Muscle of back (tissue), 3 donors: ENCODE measurements at regions not wholly inside any gene's neighbourhood (a gene's known extent, or its start where the extent isn't known, plus 50 kb on each side); places are given as distances from the start of the nearest gene placed in this dataset.

Experiments
- DNase-seq, 3 donors: peaks; one replicate each; pipeline versions ENCODE4 v3.0.0 to v3.0.0-alpha.2; 2013

DNA sequence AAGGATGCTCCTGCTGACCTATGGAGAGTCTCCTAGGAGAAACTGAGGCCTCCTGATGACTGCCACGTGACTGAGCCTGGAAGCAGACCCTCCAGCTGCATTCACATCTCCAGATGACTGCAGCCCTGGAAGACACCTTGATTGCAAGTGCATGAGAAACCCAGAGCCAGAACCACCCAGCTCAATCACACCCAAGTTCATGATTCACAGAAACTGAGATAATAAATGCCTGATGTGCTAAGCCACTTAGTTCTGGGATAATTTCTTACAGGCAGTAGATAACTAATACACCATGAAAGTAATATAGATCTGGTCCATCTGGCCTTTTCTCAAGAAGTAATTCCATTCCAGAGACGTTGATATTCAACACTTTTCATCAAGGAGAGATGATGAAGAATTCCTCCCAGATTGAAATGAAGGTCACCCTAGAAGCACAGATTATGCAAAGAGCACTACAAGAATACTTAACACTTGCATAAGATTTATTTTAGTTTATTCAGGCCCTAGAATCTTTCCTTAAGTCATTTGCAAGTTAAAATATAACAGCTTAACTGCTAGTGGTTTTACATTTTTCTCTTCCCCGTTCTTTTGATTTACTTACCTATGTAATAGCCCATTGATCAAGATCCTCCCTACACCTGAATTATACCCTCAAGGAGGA lies 208.2 kb upstream of the INHBA start:
- peak in 1 of 3 donors; percentile 52 for DNase-seq

DNA sequence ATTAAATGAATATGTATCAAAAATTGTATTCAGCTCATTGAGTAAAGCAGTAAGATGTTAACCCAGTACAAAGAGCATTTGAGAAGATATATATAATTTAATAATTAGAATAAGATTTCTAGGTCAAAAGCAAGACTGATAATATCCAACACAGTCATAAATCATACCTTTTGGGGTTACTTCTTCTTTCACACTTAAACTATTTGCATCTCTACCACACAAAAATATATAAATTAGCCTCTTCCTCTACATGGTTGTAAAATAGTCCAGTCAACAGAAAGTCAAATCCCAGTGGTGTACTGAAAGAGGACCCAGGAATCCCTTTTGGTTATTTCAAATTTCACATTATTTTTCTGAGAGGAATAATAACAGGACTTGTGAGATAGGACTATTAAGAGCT lies 204.6 kb upstream of the INHBA start:
- no peak for DNase-seq

DNA sequence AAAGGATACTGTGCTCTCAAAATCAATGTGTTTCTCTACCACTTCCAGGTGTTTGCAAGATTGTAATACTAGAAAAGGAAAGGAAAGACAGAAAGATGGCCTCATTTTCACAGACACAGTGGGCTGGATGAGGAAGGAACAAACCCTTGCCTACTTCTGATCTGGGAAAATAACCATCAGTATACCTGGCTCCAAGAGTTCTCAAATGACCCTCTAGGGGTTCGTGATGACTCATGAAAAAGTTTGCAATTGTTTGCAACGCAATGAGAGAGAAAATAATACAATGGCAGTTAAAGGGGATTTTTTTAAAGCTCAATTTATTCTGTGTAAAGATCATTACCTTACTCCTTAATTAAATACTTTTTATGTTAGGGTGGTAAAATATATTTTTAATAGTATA lies 197.6 kb upstream of the INHBA start:
- no peak for DNase-seq

DNA sequence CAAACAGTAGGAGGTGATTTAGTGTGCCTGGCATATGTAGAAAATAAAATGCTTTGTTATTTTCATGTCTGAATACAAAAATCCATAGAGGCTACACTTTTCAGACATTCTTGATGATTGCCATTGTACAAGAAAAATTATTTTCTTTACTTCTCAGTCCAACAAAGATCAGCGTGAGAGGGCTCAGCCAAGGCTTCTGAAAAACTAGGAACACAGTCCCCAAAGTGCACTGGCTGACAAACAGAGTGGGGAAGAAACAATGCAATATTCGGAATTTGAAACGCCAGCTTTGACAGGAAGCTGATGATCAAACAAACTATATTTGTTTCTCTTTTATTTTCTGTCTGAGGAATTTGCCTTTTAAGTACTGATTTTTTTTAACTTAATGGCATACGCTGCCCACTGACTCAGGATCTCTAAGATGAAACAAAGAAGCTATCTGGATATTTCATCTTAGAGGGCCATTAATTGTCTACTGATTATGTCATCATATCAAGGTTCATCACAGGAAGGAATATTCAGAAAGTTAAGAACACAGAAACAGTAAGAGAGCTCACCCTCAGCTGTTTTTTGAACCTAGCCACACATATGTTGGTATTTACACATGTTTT lies 197.0 kb upstream of the INHBA start:
- no peak for DNase-seq

DNA sequence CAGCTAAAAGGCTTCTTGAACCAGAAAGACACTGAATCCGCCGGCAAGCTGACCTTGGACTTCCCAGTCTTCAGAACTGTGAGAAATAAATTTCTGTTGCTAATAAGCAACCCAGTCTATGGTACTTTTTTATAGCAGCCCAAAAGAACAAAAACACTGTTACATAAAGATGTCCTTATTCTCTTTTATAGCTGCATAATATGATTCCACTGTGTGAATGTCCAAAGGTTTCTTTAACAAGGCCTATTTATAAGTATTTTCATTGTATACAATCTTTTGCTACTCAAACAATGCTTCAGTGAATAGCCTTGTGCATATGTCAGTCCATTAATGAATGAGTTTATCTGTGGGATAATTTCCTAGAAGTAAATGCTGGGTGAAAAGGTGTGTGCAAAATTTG lies 190.8 kb upstream of the INHBA start:
- no peak for DNase-seq

DNA sequence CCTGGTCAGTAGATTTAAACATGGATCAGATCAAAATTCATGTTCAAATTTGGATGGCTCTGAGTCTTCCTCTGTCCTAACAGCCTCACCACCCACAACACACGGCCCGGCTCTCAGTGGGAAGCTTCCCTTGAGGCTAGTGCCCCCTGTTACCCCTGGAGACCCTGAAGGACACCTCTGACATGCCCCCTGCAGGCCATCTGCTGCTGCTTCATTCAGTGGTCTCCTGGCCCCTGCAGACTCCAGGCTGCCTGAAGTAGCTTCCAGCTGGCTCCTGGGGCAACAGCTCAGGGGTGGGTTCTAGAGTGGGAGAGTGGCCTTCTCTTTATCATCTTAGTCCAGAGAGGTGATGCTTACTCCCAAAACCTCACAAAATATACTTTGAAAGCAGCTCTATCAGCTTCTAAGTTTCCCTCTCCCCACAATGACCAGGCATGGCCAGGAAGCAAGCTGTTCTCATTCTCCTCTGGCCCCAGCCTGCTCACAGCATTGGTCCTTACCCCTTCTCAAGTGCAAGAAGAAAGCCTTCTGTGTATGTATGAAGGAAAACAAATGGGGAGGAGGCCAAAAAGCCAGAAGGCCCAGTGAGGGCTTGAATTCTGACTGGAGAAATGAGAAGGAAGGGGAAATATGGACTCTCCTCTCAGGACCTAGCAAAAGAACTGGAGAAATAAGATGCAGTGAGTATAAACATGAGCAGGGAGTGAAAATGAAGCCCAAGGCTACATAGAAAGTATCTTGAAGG lies 189.6 kb upstream of the INHBA start:
- no peak for DNase-seq

DNA sequence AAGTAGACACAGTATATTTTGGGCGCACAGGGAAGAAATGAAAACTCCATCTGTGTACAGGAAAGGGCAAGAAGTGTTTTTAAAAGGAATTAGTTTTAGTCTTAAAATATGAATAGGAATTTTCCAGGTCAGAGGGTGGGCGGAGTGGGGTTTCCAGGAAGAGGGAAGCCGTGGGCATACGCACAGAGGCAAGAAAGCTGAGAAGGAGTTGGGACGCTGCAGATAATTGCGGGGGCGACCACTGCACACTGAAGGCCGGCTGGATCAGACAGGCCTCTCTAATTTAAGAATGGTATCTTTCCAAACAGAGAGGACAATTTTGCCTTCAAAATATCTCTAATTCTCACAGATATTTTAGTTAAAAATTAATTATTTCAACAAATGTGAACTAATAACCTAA lies 189.1 kb upstream of the INHBA start:
- no peak for DNase-seq

DNA sequence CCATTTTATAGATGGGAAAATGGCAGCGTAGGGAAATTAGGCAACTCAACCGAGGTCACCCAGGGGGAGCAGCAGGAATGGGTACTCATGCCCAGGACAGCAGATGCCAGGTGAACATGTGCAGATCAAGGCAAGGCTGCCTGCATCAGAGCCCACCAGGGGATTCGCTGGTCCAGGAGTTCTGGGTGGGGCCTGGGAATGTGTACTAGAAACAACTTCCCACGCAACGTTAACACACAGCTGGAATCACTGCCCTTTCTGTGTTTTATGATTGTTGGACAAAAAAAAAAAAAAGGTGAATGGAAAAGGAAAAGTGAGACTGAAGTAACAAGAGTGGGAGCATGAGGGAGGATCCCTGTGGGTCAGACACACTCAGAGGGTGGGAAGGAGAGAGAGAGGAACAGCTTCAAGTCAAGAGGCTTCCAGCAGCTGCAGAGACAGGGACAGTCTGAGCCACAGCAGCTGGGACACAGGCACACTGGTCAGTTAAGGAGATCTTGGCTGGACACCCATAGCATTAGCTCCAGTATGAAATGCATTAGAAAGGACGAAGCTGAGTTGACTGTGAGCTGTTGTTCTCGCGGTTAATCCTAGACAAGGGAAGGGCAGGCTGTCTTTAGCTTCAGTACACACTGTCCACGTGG lies 187.9 kb upstream of the INHBA start:
- peak in 2 of 3 donors; percentile 52 to 85 for DNase-seq

DNA sequence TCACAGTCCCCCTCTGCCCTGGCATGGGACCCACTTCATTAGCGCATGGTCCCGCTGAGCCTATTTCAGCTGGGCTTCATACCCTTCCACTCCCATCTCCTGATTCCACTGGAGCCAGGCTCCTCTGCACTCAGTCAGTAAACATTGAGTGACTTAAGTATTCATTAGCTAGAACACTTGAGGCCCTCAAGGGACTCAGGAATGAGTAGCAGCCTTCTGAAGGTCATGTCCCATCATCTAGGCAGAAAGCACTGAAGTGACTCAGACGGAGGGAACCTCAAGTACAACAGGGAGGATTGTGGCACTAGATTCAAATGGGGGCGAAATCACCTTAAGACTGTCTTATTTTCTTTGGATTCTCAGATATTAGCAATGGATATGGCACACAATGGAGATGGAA lies 186.6 kb upstream of the INHBA start:
- no peak for DNase-seq

DNA sequence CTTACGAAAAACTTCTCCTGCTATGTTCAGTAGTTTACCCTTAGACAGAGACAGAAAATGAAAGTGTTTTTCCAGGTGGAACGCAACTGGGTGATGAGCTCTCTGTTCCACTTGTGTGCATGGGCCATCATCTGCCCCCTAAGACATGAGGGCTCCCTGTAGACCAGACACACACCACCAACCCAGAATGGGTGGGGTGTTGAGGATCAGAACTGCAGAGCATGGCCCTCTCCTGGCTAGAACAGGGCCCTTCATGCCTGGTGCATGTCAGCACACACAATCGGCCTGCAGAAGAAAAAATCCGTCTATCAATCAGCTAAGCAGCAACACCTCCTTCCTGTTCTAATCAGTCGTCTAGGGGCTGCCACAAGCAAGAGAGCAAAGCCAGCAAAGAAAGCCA lies 186.2 kb upstream of the INHBA start:
- no peak for DNase-seq

DNA sequence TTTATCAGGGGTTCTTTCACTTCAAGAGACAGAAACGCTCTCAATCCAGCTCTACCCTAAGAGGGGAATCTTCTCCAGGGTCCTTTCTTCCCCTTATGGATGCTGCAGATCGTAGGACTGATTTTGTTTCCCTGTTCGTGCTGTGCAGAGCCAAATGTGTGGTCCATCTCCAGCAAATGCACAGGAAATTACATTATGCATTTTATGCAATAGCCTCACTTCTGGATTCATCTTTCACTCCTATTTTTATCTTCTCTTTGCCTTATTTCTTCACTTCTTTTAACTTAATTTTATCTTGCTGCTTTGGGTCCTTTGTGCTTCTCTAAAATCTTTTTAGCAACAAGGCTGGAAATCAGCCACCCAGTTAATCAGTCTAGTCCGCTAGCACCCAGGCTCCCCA lies 184.5 kb upstream of the INHBA start:
- DNase-seq: peak in 2 of 3 donors; percentile 33 to 68

DNA sequence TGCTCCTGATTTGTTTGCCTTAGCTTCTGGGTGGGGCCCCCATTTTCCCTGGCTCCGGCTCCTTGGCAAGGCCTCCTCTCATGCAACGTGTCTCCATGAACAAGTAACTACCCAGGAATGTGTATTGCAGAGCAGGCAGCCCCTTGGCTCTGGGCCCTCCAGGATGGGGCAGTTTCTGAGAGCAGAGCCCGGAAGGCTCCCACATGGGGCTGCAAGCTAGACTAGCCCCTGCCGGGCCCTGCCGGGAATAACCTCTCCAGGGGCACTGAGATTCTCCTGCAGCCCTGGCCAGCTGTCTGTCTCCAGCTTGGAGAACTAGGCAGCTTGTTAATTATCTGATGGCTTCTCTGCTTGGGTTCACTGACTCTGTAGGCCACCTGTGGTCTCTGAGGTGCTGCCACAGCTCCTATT lies 184.0 kb upstream of the INHBA start:
- peak; percentile 68 to 94 (median 87) for DNase-seq

DNA sequence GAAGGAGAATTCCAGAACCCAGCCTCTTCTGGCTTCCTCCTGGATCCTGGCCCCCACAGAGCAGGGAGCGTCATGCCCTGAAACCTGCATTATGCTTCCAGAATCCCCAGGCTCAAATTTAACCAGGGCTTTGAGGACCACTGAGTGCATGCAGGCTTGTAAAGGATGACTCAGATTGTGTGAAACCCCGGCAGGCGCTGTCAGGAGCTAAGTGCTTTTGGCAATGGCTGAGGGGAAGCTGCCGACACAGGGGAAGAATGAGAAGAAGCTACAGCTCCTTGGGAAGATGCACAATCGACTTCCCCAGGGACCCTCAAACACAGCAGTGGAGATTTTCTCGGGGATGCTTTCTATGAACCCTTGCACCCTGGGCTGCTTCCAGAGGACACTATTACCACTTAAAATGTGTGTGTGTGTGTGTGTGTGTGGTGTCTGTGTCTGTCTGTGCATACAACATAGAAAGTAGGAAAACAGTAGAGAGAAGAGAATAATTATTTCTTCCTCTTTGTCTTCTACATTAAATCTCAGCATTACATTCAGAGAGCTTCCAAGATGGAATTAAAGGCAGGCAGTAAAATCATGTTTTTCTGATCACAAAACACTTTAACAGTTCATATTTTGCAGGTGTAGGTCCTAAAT lies 183.5 kb upstream of the INHBA start:
- DNase-seq: peak; percentile 79 to 95 (median 93)

DNA sequence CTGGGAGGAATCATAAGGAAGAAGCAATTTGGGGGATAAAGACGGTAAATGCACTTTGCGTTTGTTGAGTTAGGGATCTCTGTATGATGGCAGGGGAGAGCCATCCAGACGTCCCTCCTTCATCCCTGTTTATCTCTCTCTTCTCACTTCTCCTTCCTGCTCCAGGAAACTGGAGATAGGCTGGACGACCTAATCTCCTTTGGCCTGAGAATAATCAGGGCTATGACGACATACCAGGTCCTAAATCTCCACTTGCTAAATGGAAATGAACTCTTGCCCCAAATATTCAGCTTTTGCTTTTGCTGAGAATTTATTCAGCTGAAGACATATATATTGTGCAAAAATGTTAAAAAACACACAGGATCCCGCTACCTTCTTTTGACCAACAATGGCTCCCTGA lies 182.9 kb upstream of the INHBA start:
- no peak for DNase-seq

DNA sequence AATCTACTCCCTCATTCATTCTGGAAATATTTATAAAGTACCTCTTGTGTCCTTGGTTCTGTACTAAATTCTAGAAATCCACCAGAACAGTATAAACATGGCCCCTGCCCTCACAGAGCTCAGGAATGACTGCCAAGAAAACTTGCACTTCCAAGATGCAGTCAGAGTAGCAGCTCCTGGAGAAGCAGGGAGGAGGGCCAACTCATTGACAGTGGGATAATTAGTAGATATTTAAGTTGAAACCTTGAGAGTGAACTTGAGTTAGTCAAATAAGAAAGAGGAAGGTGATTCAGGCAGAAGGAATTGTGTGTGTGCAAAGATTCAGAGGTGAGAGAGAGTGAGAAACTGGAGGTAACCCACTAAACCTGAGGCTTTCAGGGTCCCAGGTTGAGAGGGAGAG lies 182.2 kb upstream of the INHBA start:
- peak in 1 of 3 donors; percentile 59 for DNase-seq

DNA sequence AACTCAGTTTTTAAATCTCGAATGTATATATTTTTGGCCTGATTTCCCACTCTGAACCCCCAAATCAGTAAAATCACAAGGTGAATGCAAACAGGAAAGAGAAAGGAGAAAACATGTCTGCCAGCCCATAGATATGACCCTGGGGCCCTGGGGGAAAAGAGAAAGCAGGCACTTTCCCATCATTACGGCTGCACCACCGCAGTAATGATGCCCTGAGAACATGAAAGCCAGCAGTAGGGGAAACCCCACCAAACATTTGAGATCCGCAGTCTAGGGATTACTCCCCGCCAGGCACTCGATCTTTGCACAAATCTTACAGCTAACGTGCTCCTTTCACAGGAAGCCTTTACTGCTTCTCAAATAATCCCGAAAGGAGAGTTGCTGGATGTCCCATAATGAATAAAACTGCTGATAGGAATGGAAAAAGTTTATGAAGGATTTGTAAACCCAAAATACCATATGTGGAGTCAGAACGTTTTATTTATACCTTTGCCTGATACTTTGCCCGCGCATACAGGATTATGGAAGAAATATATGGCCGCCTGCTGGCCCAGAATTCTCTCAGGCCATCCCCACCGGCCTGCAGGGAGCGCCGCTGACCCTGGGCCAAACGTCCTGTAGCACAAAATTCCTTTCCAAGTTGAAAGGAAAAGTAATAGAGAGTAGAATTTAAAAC lies 180.0 kb upstream of the INHBA start:
- DNase-seq: peak in 1 of 3 donors; percentile 64

DNA sequence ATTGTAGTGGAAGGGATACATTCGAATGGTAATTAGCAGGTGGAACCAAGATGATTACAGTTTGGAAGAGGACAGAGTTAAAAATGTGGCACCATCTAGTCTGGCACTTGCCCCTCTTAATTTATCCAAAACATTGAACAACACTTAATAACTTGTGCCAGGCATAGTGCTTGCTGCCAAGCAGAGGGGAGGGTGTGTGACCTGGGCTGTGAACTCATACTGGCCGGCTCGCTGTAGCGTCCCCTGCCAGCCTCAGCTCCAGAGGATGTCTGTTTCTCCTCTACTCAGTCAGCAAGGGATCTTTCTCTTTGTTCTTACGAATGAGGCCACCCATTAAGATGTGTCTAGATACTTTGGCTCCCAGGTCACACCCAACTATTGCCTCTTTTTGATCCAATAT lies 179.4 kb upstream of the INHBA start:
- DNase-seq: no peak

DNA sequence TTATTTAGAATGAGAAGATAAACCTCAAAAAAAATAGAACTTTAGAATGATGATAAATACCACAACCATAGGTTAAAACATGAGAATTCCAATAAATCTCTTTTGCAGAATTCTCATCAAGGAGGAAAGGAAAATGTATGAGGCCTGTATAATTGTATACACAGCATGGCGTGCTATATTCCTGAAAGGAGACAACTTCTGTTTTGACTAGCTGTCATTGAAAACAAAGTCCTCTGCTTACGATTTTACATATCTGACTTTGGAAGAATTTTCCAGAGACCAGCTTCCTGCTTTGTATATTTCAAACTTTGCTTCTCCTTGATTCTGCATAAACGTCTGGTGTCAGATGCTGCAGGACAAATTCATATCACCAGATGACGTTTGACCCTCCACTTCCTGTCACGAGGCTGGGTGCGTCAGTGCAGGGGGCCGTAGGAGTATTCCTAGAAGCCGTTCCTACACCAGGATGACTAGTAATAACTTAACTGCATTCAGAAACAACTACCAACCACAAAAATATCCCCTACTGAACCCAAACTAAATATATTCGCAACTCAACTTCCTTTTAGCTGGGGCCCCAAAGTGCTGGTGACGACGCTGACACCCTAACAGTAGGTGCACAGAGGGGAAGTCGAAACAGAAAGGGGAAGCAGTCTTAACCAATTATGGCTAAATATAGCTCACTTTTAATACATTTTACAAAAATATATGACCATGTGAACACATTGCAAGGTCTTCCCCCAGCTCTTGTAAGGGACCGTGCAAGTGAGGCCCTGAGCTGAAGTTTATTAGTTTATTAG lies 178.6 kb upstream of the INHBA start:
- peak in 1 of 3 donors; percentile 53 for DNase-seq

DNA sequence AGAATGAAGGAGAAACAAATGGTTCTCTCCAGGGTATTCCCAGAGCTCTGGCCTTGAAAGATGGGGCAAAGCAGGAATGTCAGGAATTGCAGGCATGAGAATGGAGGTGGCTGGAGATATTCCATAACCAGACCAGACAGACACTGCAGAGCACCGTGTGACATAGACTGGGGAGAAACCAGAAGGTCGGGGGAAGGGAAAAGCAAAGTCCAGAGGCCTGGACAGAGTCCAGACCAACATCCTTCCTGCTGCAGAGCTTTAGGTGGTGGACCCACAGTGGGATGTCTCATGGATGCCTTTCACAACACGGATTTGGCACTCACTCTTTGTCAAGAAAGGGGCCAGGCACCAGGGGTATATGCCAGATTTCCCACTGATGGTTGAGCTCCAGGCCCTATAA lies 177.2 kb upstream of the INHBA start:
- DNase-seq: peak in 1 of 3 donors; percentile 93

DNA sequence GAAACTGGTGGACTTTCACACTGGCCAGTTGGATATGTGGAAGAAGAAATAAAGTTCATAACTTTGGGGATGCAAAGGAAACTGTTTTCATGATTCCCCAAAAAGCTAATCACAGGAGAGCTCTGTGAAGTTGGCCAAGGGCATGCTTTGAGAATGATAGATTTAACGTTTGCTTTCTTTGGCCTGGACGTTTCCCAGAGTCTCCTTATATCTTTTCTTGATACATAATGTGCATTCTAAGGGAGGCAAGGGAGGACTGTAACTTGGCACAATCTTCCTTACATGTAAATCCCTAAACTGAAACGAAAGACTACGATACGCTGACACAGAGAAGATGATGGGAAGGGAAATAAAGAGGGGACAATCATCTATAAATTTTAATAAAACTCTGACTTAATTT lies 176.5 kb upstream of the INHBA start:
- no peak for DNase-seq
